Spinal cord (tissue), 9 donors: ENCODE measurements at regions not wholly inside any gene's neighbourhood (a gene's known extent, or its start where the extent isn't known, plus 50 kb on each side); places are given as distances from the start of the nearest gene placed in this dataset.

ENCODE experiments used
- DNase-seq, 6 donors: peaks; one replicate each; pipeline versions ENCODE4 v3.0.0 to v3.0.0-alpha.2; 2013 to 2015; ENCODE audit warnings: low spot score in 6 of 6, low read depth in 4 of 6
- H3K27ac ChIP-seq: one replicate; pipeline ENCODE4 v1.5.1; 2013; ENCODE audit warnings: low read depth, low read length, control low read depth
- H3K27me3 ChIP-seq: one replicate; pipeline ENCODE4 v1.6.1; 2013; ENCODE audit warnings: low read length; ENCODE audit not compliant: control insufficient read depth, insufficient read depth
- H3K36me3 ChIP-seq: one replicate; pipeline ENCODE4 v1.6.1; 2013; ENCODE audit warnings: low read length; ENCODE audit not compliant: control insufficient read depth, insufficient read depth
- H3K4me1 ChIP-seq: one replicate; pipeline ENCODE4 v1.6.1; 2013; ENCODE audit warnings: low read length; ENCODE audit not compliant: control insufficient read depth, insufficient read depth
- H3K4me3 ChIP-seq: one replicate; pipeline ENCODE4 v1.5.1; 2013; ENCODE audit warnings: low read depth, low read length, control low read depth
- H3K9me3 ChIP-seq: one replicate; pipeline ENCODE4 v1.6.1; 2013; ENCODE audit warnings: low read length; ENCODE audit not compliant: control insufficient read depth, insufficient read depth
- WGBS: methylation state at CpG from one replicate; pipeline ENCODE4 v1.1.5; 2013; ENCODE audit warnings: missing lambda C conversion rate; ENCODE audit not compliant: insufficient coverage; 5-methylcytosine and 5-hydroxymethylcytosine counted together
- donor health status: healthy.

DNA sequence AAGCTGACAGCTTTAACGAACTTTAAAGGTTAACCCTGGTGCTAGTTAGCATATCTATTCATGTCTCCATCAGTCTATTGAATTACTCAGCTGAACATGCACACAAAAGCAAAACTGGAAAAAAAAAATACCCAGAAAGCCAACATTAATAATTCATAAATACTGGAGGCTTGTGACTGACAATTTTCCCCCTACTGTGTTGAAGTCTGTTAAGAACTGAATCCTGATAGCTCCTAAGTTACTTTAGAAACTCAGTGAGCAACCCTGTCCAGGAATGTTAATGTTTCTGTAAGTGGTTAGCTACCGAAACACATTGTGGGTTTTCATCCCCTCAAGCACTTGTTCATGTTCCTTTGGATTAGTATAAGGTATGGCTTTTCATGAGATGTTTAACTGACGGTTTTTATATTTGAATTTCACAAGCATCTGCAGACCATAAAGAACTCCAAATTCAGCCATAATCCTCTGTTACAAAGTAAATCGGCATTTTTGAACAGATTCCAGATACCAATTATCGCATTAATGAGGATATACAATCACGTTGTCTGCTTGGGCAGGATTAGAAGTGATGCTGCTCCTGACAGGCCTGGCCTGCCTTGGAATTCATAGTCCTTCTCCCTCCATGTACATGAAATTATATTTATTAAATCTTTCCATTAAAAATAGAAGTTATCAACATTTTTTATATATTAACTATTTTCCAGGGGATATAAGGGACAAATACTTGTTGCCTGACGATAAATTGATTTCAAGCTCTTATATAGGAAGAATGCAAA lies 331.2 kb downstream of the TLE4 start:
- Histone ChIP-seq H3K27ac (no peak overlapping the region), H3K36me3 (no peaks in the 10 kb centered on the region), H3K4me1 (no peaks in the 10 kb centered on the region), H3K27me3 (no peaks in the 10 kb centered on the region), H3K4me3 (no peak overlapping the region), H3K9me3 (no peaks in the 10 kb centered on the region)
- peak in 2 of 6 donors; percentile 17 to 55 for DNase-seq
- 80% methylated on average over 1 of the region's 7 CpGs for WGBS

- Histone ChIP-seq H3K27me3 (no peaks in the 10 kb centered on the region), H3K9me3 (no peaks in the 10 kb centered on the region), H3K4me3 (no peak overlapping the region), H3K36me3 (no peaks in the 10 kb centered on the region), H3K4me1 (no peaks in the 10 kb centered on the region), H3K27ac (no peak overlapping the region)
- DNase-seq: no peak
- no CpG with 5 or more reads among the region's 1 CpG for WGBS
Measured at GRCh38 chr9:79900754-79901153, 329.0 kb downstream of the TLE4 start.

- H3K4me3 ChIP-seq: no peak overlapping the region
- H3K27me3 ChIP-seq: peaks cover 2% of the 10 kb centered on the region
- H3K9me3 ChIP-seq: no peaks in the 10 kb centered on the region
- H3K4me1 ChIP-seq: no peaks in the 10 kb centered on the region
- peak in 1 of 6 donors; percentile 66 for DNase-seq
- H3K27ac ChIP-seq: no peak overlapping the region
- no peaks in the 10 kb centered on the region for H3K36me3 ChIP-seq
- 86% methylated on average over 1 of the region's 6 CpGs for WGBS
Measured at GRCh38 chr9:79896390-79896980, 324.7 kb downstream of the TLE4 start.

DNA sequence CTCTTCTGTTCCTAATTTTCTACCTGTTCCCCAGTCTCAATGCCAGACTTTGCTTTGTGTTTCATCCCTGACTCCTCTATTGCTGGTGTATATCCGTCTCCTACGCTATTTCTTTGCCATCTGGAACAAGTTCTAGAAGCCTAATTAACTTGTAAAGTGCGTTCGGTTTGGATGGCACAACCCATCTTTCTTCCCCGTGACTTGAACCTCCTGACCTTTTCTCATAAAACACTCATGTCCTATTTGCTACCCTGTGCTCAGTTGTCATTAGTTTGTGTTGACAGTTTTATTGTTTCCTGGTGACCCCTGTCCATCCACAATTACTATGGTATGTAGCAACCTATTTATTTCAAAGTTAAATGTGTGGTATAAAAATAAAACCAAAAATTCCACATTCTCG lies 323.5 kb downstream of the TLE4 start:
- H3K4me1 ChIP-seq: no peaks in the 10 kb centered on the region
- no peak overlapping the region for H3K27ac ChIP-seq
- peaks cover 2% of the 10 kb centered on the region for H3K27me3 ChIP-seq
- 42% methylated on average over 2 of the region's 6 CpGs for WGBS
- H3K4me3 ChIP-seq: no peak overlapping the region
- no peak for DNase-seq
- no peaks in the 10 kb centered on the region for H3K36me3 ChIP-seq
- H3K9me3 ChIP-seq: no peaks in the 10 kb centered on the region

- Histone ChIP-seq H3K4me1 (no peaks in the 10 kb centered on the region), H3K27ac (no peak overlapping the region), H3K27me3 (peaks cover 2% of the 10 kb centered on the region), H3K4me3 (no peak overlapping the region), H3K36me3 (no peaks in the 10 kb centered on the region), H3K9me3 (no peaks in the 10 kb centered on the region)
- DNase-seq: peak in 1 of 6 donors; percentile 81
Measured at GRCh38 chr9:79889369-79889768, 317.6 kb downstream of the TLE4 start.

DNA sequence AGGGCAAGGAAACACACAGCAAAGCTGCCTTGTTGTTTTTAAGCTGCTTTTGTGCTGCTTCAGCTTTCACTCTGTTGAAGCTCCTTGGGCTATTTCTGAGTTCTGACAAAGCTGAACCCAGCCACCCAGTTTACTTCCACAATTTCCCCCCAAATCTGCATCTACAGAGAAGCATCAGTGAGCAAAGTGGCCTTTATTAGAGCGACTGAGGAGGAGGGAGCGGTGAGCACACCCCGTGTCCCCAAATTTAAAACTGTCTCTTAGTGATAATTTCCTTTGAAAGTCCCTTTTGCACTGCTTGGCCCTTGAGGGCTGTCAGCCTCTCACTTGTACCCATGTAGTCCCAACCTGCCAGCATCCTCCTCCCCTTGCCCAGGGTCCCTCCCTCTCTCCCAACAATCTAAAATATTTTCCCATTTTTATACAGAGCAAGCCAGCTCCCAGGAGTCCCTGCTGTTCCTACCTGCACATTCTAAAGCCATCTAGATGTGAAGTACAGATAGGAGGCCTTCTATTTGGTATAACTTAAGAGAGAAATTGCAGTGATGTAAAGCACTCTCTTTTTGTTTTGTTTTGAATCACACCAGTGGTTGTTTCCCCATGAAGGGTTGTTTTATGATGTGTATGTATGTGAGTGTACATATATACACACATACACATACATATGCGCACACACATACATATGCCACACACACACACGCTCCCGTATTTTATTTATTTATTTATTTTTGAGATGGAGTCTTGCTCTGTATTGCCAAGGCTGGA lies 313.5 kb downstream of the TLE4 start:
- no peak overlapping the region for H3K27ac ChIP-seq
- H3K27me3 ChIP-seq: no peaks in the 10 kb centered on the region
- DNase-seq: no peak
- no peaks in the 10 kb centered on the region for H3K4me1 ChIP-seq
- H3K4me3 ChIP-seq: no peak overlapping the region
- WGBS: 95% methylated on average over 2 of the region's 6 CpGs
- H3K9me3 ChIP-seq: no peaks in the 10 kb centered on the region
- H3K36me3 ChIP-seq: no peaks in the 10 kb centered on the region

GRCh38 chr9:79884546-79884945 lies 312.8 kb downstream of the TLE4 start:
- H3K4me3 ChIP-seq: no peak overlapping the region
- H3K4me1 ChIP-seq: no peaks in the 10 kb centered on the region
- no peaks in the 10 kb centered on the region for H3K27me3 ChIP-seq
- H3K36me3 ChIP-seq: no peaks in the 10 kb centered on the region
- DNase-seq: no peak
- WGBS: 71% methylated on average over 1 of the region's 4 CpGs
- no peak overlapping the region for H3K27ac ChIP-seq
- no peaks in the 10 kb centered on the region for H3K9me3 ChIP-seq

GRCh38 chr9:79883073-79883645 lies 311.4 kb downstream of the TLE4 start:
- Histone ChIP-seq H3K27ac (no peak overlapping the region), H3K4me3 (no peak overlapping the region), H3K27me3 (no peaks in the 10 kb centered on the region), H3K4me1 (no peaks in the 10 kb centered on the region), H3K36me3 (no peaks in the 10 kb centered on the region), H3K9me3 (no peaks in the 10 kb centered on the region)
- no peak for DNase-seq
- WGBS: 100% methylated on average over 3 of the region's 3 CpGs

DNA sequence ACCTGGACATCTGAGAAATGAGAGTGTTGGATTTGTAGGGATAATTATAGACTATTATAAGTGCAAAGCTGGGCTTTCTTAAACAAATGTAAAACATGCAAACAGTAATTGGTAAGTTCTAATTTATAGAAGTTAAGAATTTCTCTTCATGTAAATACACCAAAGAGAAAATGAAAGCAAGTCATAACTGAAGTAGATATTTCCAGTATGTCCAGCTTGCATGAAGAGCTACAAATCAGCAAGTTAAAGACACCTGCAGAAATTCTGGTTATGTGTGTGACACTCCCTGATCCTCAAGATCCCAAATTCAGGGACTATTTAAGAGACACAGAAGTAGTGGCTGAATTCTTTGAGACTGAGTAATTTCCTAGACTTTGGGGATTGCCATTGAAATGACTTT lies 308.9 kb downstream of the TLE4 start:
- H3K27ac ChIP-seq: no peak overlapping the region
- no peaks in the 10 kb centered on the region for H3K27me3 ChIP-seq
- no peak overlapping the region for H3K4me3 ChIP-seq
- no peaks in the 10 kb centered on the region for H3K9me3 ChIP-seq
- no peak for DNase-seq
- H3K36me3 ChIP-seq: no peaks in the 10 kb centered on the region
- no peaks in the 10 kb centered on the region for H3K4me1 ChIP-seq
